ENCODE measurements at regions not wholly inside any gene's neighbourhood (a gene's known extent, or its start where the extent isn't known, plus 50 kb on each side); places are given as distances from the start of the nearest gene placed in this dataset.

- TF ChIP-seq CTCF (conservative IDR thresholded peaks at IDR 0.05) (no peak), ZFX (IDR thresholded peaks at IDR 0.05) (no peak)
Measured at GRCh38 chr12:58815235-58815634, 105.1 kb downstream of the LRIG3 start.

Measured in C4-2B (cell line).